ENCODE measurements at regions not wholly inside any gene's neighbourhood (a gene's known extent, or its start where the extent isn't known, plus 50 kb on each side); places are given as distances from the start of the nearest gene placed in this dataset.

GRCh38 chr3:63076357-63076756 is 201.1 kb upstream of the CADPS start:
- TF ChIP-seq CTCF (IDR thresholded peaks at IDR 0.05; ENCODE audit: poor library complexity, severe bottlenecking), result no peak
- TF ChIP-seq TAF1 (IDR thresholded peaks at IDR 0.05; ENCODE audit: low read depth), result no peak
- TF ChIP-seq RAD21 (conservative IDR thresholded peaks at IDR 0.05), result no peak
- TF ChIP-seq EZH2 (IDR thresholded peaks at IDR 0.05; ENCODE audit: borderline replicate concordance, insufficient read depth, low read length, poor library complexity, severe bottlenecking), result no peak

Data from neural cell (in vitro differentiated cells).